NCI-H1417 (cell line): ENCODE measurements at regions not wholly inside any gene's neighbourhood (a gene's known extent, or its start where the extent isn't known, plus 50 kb on each side); places are given as distances from the start of the nearest gene placed in this dataset.
A peak's percentile ranks its signal among the peaks of the same experiment; 100 is the strongest.

Source experiments
- DNase-seq, 3 experiments: peaks; one replicate each; lab custom pipeline; 2025; lab: John Stamatoyannopoulos, UW

GRCh38 chr6:132140189-132140588 is 189.0 kb upstream of the CCN2 start:
- DNase-seq: no peak

DNA sequence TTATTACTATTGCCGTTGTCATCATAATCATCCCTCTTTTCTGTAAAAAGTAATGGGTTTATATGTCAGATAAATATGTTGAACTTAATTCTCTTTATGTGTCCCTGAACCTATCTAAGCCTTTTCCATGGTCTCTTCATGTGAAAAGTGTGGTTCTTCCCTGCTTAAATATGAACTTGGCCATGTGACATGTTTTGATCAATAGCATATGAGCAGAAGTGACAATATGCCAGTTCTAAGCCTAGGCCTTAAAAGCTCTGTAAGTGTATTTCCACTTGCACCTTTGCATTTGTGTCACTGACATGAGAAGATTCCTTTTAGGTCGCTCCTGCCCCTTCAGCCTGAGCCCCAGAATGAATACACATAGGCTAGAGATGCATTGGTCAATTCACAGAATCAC is 188.4 kb upstream of the CCN2 start:
- DNase-seq: no peak

GRCh38 chr6:132136981-132137380 is 185.8 kb upstream of the CCN2 start:
- no peak for DNase-seq

DNA sequence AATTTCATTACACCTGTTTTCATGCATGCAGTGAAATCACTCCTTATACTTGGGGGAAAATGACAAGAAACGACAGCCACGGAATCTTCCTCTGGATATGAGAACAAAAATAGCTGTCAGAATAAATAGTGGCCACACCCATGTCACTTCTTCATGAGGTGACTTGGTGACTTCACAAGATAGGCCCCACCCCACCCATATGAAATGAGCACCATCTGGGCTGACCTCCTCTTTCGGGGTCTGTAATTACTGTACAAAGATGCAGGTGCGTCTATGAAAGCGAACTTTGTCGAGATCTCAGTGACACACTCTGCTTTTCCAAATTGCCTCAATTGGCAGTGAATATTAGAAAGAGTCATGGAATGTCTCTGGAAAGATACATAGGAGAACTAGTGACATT is 184.2 kb upstream of the CCN2 start:
- no peak for DNase-seq

- peak in 1 of 3 experiments; percentile 10 for DNase-seq
Observed at GRCh38 chr6:132133736-132134445, 182.7 kb upstream of the CCN2 start.

DNA sequence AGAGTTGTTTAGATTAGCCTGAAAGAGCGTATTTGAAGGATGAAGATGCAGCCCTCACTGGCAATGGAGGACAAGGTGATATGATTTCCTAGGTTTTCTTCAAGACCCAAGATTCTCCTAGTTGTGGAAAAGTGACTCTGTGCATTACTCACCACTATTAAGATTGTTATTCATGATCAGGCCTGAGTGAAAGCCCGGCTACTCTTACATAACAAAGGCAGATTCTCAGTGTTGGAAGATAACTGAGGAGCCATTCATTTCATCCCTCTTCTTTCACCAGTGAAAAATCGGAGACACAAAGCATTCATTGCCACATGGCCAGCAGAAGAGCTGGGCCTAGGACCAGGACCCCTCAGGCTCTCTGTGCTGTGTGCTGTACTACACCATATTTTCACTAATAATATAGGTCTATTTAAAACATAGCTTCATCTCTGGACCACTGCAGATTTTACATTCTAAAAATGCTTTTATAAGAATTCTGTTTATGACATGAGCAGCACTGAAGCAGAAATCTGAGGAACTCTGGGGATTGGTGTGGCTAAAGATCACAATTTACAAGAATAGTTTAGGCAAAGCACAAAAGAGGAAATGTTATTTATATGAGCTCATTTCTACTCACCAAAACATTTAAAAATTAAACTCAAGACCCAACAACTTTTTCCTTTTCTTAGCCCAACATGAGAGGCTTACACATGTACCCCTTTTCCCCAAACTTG is 181.9 kb upstream of the CCN2 start:
- DNase-seq: no peak

DNA sequence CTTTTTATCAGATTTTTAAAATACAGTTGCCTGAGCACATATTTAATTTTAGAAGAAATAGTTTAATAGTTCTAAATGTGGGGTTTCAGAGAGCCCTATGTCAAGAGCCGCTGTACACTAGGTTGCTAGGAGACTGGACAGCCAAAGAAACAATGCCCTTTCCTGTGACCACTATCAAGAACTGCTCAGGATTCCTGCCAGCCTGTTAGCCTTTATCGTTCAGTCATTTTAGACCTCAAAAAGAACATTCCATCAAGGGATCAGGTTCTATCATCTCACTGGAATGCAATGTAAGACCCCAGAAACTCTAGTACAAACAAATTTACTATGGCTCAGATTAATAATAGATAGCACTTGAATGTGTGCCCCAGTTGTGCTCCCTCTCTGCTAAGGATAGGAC is 181.2 kb upstream of the CCN2 start:
- DNase-seq: peak in 1 of 3 experiments; percentile 45

GRCh38 chr6:132131758-132132157 is 180.6 kb upstream of the CCN2 start:
- peak; percentile 1 to 62 (median 42) for DNase-seq

GRCh38 chr6:132131351-132131750 is 180.2 kb upstream of the CCN2 start:
- DNase-seq: no peak

- DNase-seq: no peak
Observed at GRCh38 chr6:132130626-132131298, 179.6 kb upstream of the CCN2 start.

GRCh38 chr6:132128424-132128823 is 177.3 kb upstream of the CCN2 start:
- no peak for DNase-seq

DNA sequence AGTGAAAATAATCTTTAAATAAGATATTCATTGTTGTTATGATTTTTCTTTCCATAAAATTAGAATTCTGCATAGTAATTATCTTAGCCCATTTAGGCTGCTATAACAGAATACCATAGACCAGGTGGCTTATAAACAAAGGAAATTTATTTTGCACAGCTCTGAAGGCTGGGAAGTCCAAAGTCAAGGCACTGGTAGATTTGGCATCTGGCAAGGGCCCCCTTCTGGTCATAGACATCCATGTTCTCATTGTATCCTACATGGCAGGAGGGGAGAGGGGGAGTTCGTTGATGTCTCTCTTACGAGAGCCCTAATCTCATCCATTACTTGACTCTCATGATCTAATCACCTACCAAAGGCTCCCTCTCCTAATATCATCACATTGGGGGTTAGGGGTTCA is 175.0 kb upstream of the CCN2 start:
- DNase-seq: no peak

GRCh38 chr6:132122871-132123270 is 171.7 kb upstream of the CCN2 start:
- DNase-seq: peak in 2 of 3 experiments; percentile 51 to 74

GRCh38 chr6:132122176-132122575 is 171.0 kb upstream of the CCN2 start:
- DNase-seq: no peak

- no peak for DNase-seq
Observed at GRCh38 chr6:132118144-132118543, 167.0 kb upstream of the CCN2 start.

GRCh38 chr6:132115714-132116366 is 164.7 kb upstream of the CCN2 start:
- DNase-seq: no peak

- DNase-seq: no peak
Observed at GRCh38 chr6:132114201-132114825, 163.1 kb upstream of the CCN2 start.

DNA sequence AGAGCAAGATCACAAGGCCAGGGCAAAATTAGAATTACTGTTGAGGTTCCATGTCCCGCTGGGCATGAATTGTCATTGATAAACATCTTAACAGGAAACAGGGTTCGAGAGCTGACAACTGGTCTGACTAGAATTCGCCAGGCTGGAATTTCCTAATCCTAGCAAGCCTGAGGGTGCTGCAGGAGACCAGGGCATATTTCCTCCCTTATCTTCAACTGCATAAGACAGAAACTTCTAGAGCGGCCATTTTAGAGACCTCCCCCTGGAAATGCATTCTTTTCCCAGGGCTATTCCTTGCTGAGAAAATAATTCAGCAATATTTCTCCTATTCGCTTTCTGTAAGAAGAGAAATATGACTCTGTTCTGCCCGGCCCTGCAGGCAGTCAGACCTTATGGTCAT is 158.6 kb upstream of the CCN2 start:
- DNase-seq: peak in 1 of 3 experiments; percentile 6

GRCh38 chr6:132107896-132108295 is 156.7 kb upstream of the CCN2 start:
- peak in 1 of 3 experiments; percentile 25 for DNase-seq

- DNase-seq: no peak
Observed at GRCh38 chr6:132101535-132101934, 150.4 kb upstream of the CCN2 start.

DNA sequence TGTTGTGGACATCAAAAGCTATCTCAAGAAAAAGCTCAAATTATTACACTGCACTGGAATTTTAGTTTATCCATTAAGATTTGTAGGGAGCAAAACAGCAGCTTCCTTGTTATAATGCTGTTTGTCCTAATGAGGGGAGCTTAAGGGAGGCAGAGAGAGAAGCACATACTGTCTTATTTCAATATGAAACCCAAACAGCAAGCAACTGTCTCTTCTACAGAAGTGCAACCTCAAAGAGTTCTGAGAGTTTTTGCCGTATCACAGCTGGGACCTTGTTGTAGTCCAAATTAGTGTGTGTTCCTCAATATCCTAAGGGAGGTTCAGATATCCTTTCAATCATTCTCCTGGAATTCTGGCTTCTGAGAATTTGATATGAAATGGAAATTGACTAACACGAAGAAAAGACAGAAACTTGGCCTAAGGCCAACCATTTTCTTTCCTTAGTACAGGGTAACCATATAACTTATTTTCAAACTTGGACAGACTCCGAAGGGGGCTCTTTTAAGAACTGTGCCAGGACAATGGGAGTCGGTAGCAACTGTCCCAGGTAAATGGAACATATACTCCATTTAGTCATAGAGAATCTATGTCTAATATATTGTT is 149.3 kb upstream of the CCN2 start:
- DNase-seq: no peak

DNA sequence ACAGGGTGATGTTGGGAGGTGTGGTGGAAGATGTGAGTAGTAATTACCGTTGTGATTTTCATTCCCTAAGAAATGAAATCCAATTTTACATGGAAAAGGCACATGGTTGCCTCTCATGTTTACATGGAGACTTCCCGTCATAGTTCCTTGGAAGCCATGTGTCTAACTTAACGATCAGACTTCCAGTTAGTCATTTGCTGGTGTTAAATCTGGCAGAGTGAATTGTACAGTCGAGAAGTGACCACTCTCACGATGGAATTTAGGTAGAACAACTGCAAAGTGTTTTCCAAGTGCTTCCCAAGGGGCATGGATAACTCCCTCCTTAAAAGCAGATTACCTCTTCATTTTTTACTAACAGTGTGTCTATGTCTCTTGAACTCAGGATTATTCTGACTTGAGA is 145.8 kb upstream of the CCN2 start:
- no peak for DNase-seq
